A673 (cell line): ENCODE measurements at regions not wholly inside any gene's neighbourhood (a gene's known extent, or its start where the extent isn't known, plus 50 kb on each side); places are given as distances from the start of the nearest gene placed in this dataset.

ENCODE experiments used
- EZH2 ChIP-seq: fragments of 200-600 bp; sonication (generic); IDR thresholded peaks from 2 replicates; pipeline ENCODE4 v1.6.1; 2017; ENCODE audit warnings: borderline replicate concordance, low read depth, mild to moderate bottlenecking, mixed read lengths, antibody characterized with exemption, low read length; ENCODE audit not compliant: poor library complexity, severe bottlenecking
- TF ChIP-seq, protein P1 (sequence below): fragments of 300-800, 200-600 bp; sonication (generic); conservative IDR thresholded peaks from 2 replicates; pipeline ENCODE4 v1.5.1; 2017; ENCODE audit warnings: low read depth, mild to moderate bottlenecking, antibody characterized with exemption, low read length, moderate library complexity, mixed read lengths

DNA sequence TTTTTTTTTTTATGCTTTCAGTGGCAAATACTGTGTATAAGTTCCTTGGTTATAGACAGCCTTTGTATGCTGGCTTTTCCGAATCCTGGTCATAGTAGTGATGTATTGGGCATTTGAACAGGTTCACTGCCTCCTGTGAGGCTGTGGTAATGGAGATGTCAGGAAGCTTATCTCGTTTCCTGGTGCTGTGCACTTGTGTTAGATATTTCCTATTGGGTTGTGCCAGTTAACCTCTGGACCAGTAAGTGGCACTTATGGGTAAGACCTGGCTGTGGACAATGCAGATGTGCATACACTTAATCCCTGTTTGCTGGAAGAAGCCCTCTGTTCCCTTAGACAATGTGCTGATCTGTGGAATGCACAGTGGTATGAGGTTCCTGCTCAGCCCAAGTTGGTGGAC is 135.4 kb upstream of the KITLG start:
- TF ChIP-seq, protein P1, sequence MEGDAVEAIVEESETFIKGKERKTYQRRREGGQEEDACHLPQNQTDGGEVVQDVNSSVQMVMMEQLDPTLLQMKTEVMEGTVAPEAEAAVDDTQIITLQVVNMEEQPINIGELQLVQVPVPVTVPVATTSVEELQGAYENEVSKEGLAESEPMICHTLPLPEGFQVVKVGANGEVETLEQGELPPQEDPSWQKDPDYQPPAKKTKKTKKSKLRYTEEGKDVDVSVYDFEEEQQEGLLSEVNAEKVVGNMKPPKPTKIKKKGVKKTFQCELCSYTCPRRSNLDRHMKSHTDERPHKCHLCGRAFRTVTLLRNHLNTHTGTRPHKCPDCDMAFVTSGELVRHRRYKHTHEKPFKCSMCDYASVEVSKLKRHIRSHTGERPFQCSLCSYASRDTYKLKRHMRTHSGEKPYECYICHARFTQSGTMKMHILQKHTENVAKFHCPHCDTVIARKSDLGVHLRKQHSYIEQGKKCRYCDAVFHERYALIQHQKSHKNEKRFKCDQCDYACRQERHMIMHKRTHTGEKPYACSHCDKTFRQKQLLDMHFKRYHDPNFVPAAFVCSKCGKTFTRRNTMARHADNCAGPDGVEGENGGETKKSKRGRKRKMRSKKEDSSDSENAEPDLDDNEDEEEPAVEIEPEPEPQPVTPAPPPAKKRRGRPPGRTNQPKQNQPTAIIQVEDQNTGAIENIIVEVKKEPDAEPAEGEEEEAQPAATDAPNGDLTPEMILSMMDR: no peak
- no peak for TF ChIP-seq EZH2
